ENCODE measurements at regions not wholly inside any gene's neighbourhood (a gene's known extent, or its start where the extent isn't known, plus 50 kb on each side); places are given as distances from the start of the nearest gene placed in this dataset.

DNA sequence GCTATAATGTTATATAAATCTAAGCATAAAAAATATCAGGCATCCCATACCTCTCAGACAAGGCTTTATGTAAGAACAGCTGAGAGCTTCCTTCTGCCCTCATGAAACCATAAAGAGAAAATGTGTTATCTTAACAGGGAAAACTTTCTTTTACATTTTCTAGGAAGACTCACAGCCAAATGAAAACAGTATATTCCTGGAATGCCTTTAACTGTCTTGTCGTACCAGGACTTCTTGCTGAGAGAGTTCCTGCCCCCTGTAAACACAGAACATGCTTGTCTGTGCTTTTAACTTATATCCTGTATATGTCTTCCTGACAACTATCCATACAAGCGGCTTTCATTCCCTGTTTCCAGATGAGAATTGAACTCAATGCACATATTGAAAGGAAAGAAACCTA is 64.8 kb upstream of the AHR start:
- DNase-seq (ENCODE audit: low read depth in 2 of 2): no peak

- DNase-seq (ENCODE audit: low read depth in 2 of 2): peak in 1 of 2 donors; percentile 7
Measured at GRCh38 chr7:17234030-17234397, 64.4 kb upstream of the AHR start.

- peak; percentile 31 to 41 for DNase-seq (ENCODE audit: low read depth in 2 of 2)
Measured at GRCh38 chr7:17234398-17235031, 63.9 kb upstream of the AHR start.

DNA sequence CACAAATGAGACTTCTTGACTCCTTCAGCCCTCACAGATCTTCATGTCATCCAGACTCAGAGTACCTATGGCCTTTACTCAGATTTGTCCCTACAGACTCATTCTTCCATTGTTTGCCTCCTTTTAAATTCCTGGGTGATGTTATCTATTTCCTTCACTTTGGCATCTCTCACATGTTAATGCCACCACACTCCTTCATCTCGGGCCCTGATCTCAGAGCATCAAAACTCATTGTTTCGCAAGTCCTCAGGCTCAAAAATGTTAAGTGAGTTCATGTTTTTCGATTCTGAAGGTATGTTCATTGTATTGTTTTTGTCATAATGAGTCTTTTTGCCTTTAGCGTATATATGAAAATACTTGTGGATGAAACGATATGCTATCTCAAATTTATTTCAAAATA is 62.3 kb upstream of the AHR start:
- DNase-seq (ENCODE audit: low read depth in 2 of 2): no peak

- no peak for DNase-seq (ENCODE audit: low read depth in 2 of 2)
Measured at GRCh38 chr7:17236603-17237002, 61.8 kb upstream of the AHR start.

DNA sequence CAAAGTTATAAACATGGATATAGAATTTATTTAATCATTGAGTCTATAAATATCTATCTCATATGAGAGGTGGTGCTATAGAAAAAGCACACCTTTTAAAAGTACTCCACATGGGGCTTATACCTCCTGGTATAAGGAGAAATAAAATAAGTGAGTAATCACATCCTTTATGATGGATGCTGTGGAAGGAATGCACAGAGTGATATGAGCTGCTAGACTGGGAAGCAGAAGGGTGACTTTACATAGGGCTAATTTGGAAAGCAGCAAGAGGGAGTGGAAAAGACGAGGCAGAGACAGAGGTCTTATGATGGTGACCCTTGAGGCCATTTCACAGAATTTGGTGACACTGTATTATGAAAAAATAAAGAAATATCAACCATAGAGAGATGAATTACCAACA is 59.4 kb upstream of the AHR start:
- no peak for DNase-seq (ENCODE audit: low read depth in 2 of 2)

- DNase-seq (ENCODE audit: low read depth in 2 of 2): no peak
Measured at GRCh38 chr7:17239683-17240521, 58.5 kb upstream of the AHR start.

GRCh38 chr7:17242504-17242903 is 55.9 kb upstream of the AHR start:
- DNase-seq (ENCODE audit: low read depth in 2 of 2): no peak

DNA sequence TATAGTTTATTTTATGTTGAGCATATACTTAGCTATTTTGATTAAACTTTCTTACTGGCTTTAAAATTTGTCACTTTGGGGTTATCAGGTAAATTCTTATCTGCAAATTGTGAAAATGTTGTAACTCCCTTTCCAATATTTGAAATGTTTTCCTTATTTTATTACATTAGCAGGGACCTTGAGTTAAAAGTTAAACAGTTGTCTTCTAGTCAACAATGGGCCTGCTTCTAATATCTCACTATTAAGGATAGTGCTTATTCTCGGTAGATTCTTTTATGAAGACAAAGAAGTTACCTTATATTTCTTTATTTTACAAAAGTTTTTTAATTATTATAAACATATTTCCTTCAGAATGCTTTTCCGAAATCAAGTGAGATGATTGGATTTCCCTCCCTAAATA is 53.7 kb upstream of the AHR start:
- DNase-seq (ENCODE audit: low read depth in 2 of 2): no peak

DNA sequence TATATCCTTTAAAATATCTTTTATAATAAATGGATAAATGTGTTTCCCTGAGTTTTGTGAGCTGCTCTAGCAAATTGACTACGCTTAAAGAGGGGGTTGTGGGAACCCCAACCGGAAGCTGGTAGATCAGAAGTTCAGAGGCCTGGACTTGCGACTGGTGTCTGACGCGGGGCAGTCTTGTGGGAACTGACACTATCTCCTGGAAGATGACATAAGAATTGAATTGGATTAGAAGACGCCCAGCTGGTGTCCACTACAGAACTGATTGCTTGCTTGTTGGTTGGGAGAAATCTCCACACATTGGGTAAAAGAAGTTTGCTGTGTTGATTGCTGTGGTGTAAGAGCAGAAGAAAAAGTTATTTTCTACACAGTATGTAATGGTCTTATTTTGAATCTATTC is 51.1 kb upstream of the AHR start:
- no peak for DNase-seq (ENCODE audit: low read depth in 2 of 2)

DNA sequence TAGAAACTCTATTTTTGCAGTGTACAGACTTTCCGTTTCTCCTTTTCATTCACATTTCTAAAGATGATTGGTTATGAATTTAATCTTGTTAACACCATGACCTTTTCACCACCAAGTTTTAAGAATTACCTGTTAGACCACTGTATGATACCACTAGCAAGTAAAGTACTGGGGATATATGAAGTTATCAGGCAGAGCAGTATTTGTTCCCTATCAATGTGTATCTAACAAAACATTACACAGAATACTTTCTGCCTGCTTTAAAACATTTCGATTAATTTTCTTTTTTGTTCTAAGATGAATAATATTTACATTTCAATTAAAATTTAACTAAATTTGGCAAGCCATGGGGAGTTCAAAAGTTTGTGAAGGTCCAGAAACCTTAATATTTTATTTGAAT is 49.9 kb upstream of the AHR start:
- no peak for DNase-seq (ENCODE audit: low read depth in 2 of 2)
